Neural progenitor cell (in vitro differentiated cells): ENCODE measurements at regions not wholly inside any gene's neighbourhood (a gene's known extent, or its start where the extent isn't known, plus 50 kb on each side); places are given as distances from the start of the nearest gene placed in this dataset.

Source experiments
- DNase-seq: peaks from one replicate; pipeline ENCODE4 v3.0.0-alpha.2; 2016; ENCODE audit warnings: low spot score
- H2AFZ ChIP-seq: fragments of 200-600 bp; sonication (generic); replicated peaks from 2 replicates; pipeline ENCODE4 v1.6.1; 2016; ENCODE audit warnings: antibody characterized with exemption
- H3F3A ChIP-seq: fragments of 200-600 bp; sonication (generic); 2 replicates; pipeline ENCODE4 v1.6.1; 2016; ENCODE audit warnings: antibody characterized with exemption, low read depth
- H3K27ac ChIP-seq: fragments of 200-600 bp; sonication (generic); 2 replicates; pipeline ENCODE4 v1.5.1; 2016; ENCODE audit warnings: mild to moderate bottlenecking
- H3K27me3 ChIP-seq: fragments of 200-600 bp; sonication (generic); 2 replicates; pipeline ENCODE4 v1.6.1; 2016; ENCODE audit warnings: mild to moderate bottlenecking, moderate library complexity
- H3K36me3 ChIP-seq: fragments of 200-600 bp; sonication (generic); 2 replicates; pipeline ENCODE4 v1.5.1; 2016
- H3K4me1 ChIP-seq: fragments of 200-600 bp; sonication (generic); 2 replicates; pipeline ENCODE4 v1.6.1; 2016; ENCODE audit warnings: mixed run types
- H3K4me2 ChIP-seq: fragments of 200-600 bp; sonication (generic); 2 replicates; pipeline ENCODE4 v1.6.1; 2016
- H3K4me3 ChIP-seq: fragments of 200-600 bp; sonication (generic); 2 replicates; pipeline ENCODE4 v1.5.1; 2016
- H3K79me2 ChIP-seq: fragments of 200-600 bp; sonication (generic); 2 replicates; pipeline ENCODE4 v1.6.1; 2016; ENCODE audit warnings: low read depth
- H3K9ac ChIP-seq: fragments of 200-600 bp; sonication (generic); 2 replicates; pipeline ENCODE4 v1.6.1; 2016
- H3K9me3 ChIP-seq: fragments of 200-600 bp; sonication (generic); 2 replicates; pipeline ENCODE4 v1.5.1; 2016; ENCODE audit warnings: low read depth
- H4K20me1 ChIP-seq: fragments of 200-600 bp; sonication (generic); 2 replicates; pipeline ENCODE4 v1.6.1; 2016; ENCODE audit warnings: low read depth
- H3K27ac Mint-ChIP-seq: 3 replicates; pipeline ENCODE4 v1.8.0; 2021; ENCODE audit warnings: mixed read lengths
- H3K27me3 Mint-ChIP-seq: 2 replicates; pipeline ENCODE4 v1.8.0; 2022; ENCODE audit warnings: low read depth, mild to moderate bottlenecking, inconsistent platforms, moderate library complexity, mixed read lengths; ENCODE audit not compliant: insufficient read depth
- H3K36me3 Mint-ChIP-seq: 3 replicates; pipeline ENCODE4 v1.8.0; 2021; ENCODE audit warnings: mixed read lengths
- H3K4me1 Mint-ChIP-seq: 3 replicates; pipeline ENCODE4 v1.8.0; 2021; ENCODE audit warnings: mixed read lengths
- H3K4me3 Mint-ChIP-seq: 3 replicates; pipeline ENCODE4 v1.8.0; 2021; ENCODE audit warnings: mild to moderate bottlenecking, moderate library complexity, mixed read lengths
- H3K9me3 Mint-ChIP-seq: 3 replicates; pipeline ENCODE4 v1.8.0; 2020; ENCODE audit warnings: mixed read lengths
- CTCF ChIP-seq: fragments of 200-600 bp; sonication (generic); IDR thresholded peaks from 2 replicates; pipeline ENCODE4 v1.5.1; 2017; ENCODE audit warnings: antibody characterized with exemption, mild to moderate bottlenecking
- EZH2 ChIP-seq: fragments of 200-600 bp; sonication (generic); IDR thresholded peaks from 2 replicates; pipeline ENCODE4 v1.6.1; 2017; ENCODE audit warnings: antibody characterized with exemption, mild to moderate bottlenecking, moderate library complexity
- EZH2phosphoT487 ChIP-seq: fragments of 200-600 bp; sonication (generic); IDR thresholded peaks from 2 replicates; pipeline ENCODE4 v1.6.1; 2017; ENCODE audit warnings: antibody characterized with exemption

- no peaks in the 10 kb centered on the region for H3K9me3 ChIP-seq
- no peaks in the 10 kb centered on the region for H3K27me3 ChIP-seq
- no peak overlapping the region for H3K4me3 ChIP-seq
- no peak overlapping the region for H3K4me2 ChIP-seq
- Mint-ChIP-seq H3K27me3 (no peaks in the 10 kb centered on the region), H3K4me3 (no peak overlapping the region), H3K4me1 (peaks cover 16% of the 10 kb centered on the region), H3K36me3 (no peaks in the 10 kb centered on the region), H3K9me3 (no peaks in the 10 kb centered on the region), H3K27ac (peak overlapping the region; percentile 13)
- H3K79me2 ChIP-seq = no peaks in the 10 kb centered on the region
- H3F3A ChIP-seq = no peaks in the 10 kb centered on the region
- no peak overlapping the region for H3K9ac ChIP-seq
- no peak overlapping the region for H3K27ac ChIP-seq
- no peaks in the 10 kb centered on the region for H3K4me1 ChIP-seq
- H4K20me1 ChIP-seq = no peaks in the 10 kb centered on the region
- no peak overlapping the region for H2AFZ ChIP-seq
- no peaks in the 10 kb centered on the region for H3K36me3 ChIP-seq
- TF ChIP-seq EZH2phosphoT487 (no peak), CTCF (no peak), EZH2 (no peak)
- DNase-seq = no peak
These were observed 300.6 kb upstream of the LMCD1 start for GRCh38 chr3:8200996-8201395.

GRCh38 chr3:8201886-8202285, 299.7 kb upstream of the LMCD1 start:
- no peak overlapping the region for H3K4me3 ChIP-seq
- peaks cover 19% of the 10 kb centered on the region for H3K4me1 Mint-ChIP-seq

GRCh38 chr3:8204331-8204730, 297.3 kb upstream of the LMCD1 start:
- no peaks in the 10 kb centered on the region for H3K79me2 ChIP-seq
- no peak overlapping the region for H3K27ac ChIP-seq
- no peak overlapping the region for H3K4me2 ChIP-seq
- no peak overlapping the region for H2AFZ ChIP-seq
- no peaks in the 10 kb centered on the region for H3K4me1 ChIP-seq
- Mint-ChIP-seq H3K27me3 (peaks cover 4% of the 10 kb centered on the region), H3K36me3 (no peaks in the 10 kb centered on the region), H3K4me1 (peaks cover 22% of the 10 kb centered on the region), H3K9me3 (no peaks in the 10 kb centered on the region), H3K27ac (no peak overlapping the region), H3K4me3 (no peak overlapping the region)
- no peak for DNase-seq
- no peak for TF ChIP-seq EZH2
- TF ChIP-seq CTCF = no peak
- no peak for TF ChIP-seq EZH2phosphoT487
- no peaks in the 10 kb centered on the region for H3F3A ChIP-seq
- no peak overlapping the region for H3K4me3 ChIP-seq
- H3K9me3 ChIP-seq = no peaks in the 10 kb centered on the region
- no peak overlapping the region for H3K9ac ChIP-seq
- no peaks in the 10 kb centered on the region for H3K36me3 ChIP-seq
- no peaks in the 10 kb centered on the region for H3K27me3 ChIP-seq
- H4K20me1 ChIP-seq = no peaks in the 10 kb centered on the region

More at GRCh38 chr3:8201886-8202285, 299.7 kb upstream of the LMCD1 start:
- no peak overlapping the region for H3K4me3 Mint-ChIP-seq
- no peak overlapping the region for H3K4me2 ChIP-seq
- no peaks in the 10 kb centered on the region for H3K27me3 ChIP-seq
- H3K9me3 Mint-ChIP-seq = no peaks in the 10 kb centered on the region
- no peak overlapping the region for H3K27ac ChIP-seq
- H3K9ac ChIP-seq = no peak overlapping the region
- DNase-seq = peak; percentile 19
- H3K4me1 ChIP-seq = no peaks in the 10 kb centered on the region
- no peak overlapping the region for H2AFZ ChIP-seq
- TF ChIP-seq EZH2 (no peak), CTCF (no peak), EZH2phosphoT487 (no peak)
- H3K36me3 ChIP-seq = no peaks in the 10 kb centered on the region
- H4K20me1 ChIP-seq = no peaks in the 10 kb centered on the region
- H3K36me3 Mint-ChIP-seq = no peaks in the 10 kb centered on the region
- no peaks in the 10 kb centered on the region for H3F3A ChIP-seq
- H3K79me2 ChIP-seq = no peaks in the 10 kb centered on the region
- peaks cover 4% of the 10 kb centered on the region for H3K27me3 Mint-ChIP-seq
- H3K9me3 ChIP-seq = no peaks in the 10 kb centered on the region
- H3K27ac Mint-ChIP-seq = no peak overlapping the region
